ENCODE measurements at regions not wholly inside any gene's neighbourhood (a gene's known extent, or its start where the extent isn't known, plus 50 kb on each side); places are given as distances from the start of the nearest gene placed in this dataset.
"Not testable (repeated sequence)": the region's sequence is repeated elsewhere in the genome, so short reads cannot be mapped to it uniquely, and the experiment has no call there.

DNA sequence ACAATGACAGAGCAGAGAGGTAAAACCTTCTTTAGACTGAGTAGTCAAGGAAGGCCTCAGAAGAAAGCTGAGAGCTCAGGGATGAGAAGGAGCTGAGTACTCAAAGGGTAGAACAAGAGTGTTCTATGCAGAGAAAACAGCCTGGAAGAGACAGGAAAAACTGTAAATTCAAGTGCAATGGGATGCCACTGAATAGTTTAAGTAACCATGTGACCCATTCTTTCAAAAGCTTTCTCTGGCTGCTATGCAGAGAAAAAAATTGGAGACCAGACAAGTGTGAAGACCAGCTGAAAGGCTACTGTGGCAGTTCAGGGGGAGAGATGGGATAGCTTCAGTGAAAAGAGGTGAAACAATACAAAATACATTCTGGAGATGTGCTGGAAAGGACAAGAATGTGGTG lies 61.3 kb upstream of the RNF38 start:
- DNase-seq (no peak), ATAC-seq (no peak)
- intact Hi-C loops (cut with DNase I), result no loop called here
- H3K4me3 ChIP-seq (ENCODE audit: low read length), result no peak overlapping the region
- H3K9me3 ChIP-seq (ENCODE audit: control insufficient read depth, low read length), result no peaks in the 10 kb centered on the region
- no peak overlapping the region for H3K27ac ChIP-seq (ENCODE audit: low read length)
- peaks cover 3% of the 10 kb centered on the region for H3K4me1 ChIP-seq (ENCODE audit: control insufficient read depth, insufficient read depth, low read length)
- no peaks in the 10 kb centered on the region for H3K27me3 ChIP-seq (ENCODE audit: control insufficient read depth, insufficient read depth)

DNA sequence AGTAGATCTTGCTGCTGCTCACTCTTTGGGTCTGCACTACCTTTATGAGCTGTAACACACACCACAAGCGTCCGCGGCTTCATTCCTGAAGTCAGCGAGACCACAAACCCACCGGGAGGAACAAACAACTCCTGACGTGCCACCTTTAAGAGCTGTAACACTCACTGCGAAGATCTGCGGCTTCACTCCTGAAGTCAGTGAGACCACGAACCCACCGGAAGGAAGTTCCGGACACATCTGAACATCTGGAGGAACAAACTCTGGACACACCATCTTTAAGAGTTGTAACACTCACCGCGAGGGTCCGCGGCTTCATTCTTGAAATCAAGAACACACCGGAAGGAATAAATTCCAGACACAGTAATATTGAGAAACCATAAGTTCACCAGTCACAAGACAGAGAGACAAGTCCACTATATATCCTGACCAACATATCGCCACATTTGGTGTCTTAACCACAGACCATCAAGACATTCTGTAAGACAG lies 58.4 kb upstream of the RNF38 start:
- intact Hi-C loops (cut with DNase I); H3K27ac ChIP-seq (ENCODE audit: low read length); DNase-seq; H3K4me3 ChIP-seq (ENCODE audit: low read length); H3K27me3 ChIP-seq (ENCODE audit: control insufficient read depth, insufficient read depth); H3K4me1 ChIP-seq (ENCODE audit: control insufficient read depth, insufficient read depth, low read length); ATAC-seq; H3K9me3 ChIP-seq (ENCODE audit: control insufficient read depth, low read length): not testable (repeated sequence)
- 86% methylated on average over 17 of the region's 17 CpGs for WGBS

DNA sequence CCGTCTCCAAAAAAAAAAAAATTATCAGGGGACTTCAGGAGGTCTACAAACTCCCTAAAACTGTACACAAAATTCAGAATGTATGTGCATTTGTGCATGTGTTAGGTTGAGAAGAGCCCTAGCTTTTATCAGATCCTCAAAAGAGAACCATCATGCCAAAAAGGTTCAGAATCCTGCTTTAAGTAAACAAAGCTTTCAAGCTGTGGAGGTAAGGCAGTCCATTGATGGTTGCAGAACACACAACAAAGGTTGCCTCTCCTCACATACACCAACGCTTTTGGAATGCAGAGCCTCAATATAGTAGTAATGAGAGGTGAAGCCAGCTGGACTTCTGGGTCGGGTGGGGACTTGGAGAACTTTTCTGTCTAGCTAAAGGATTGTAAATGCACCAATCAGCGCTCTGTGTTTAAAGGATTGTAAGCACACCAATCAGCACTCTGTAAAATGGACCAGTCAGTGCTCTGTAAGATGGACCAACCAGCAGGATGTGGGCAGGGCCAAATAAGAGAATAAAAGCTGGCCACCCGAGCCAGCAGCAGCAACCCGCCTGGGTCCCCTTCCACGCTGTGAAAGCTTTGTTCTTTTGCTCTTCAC lies 57.9 kb upstream of the RNF38 start:
- Histone ChIP-seq H3K9me3 (ENCODE audit: control insufficient read depth, low read length) (no peaks in the 10 kb centered on the region), H3K27ac (ENCODE audit: low read length) (no peak overlapping the region), H3K4me3 (ENCODE audit: low read length) (no peak overlapping the region), H3K27me3 (ENCODE audit: control insufficient read depth, insufficient read depth) (no peaks in the 10 kb centered on the region), H3K4me1 (ENCODE audit: control insufficient read depth, insufficient read depth, low read length) (peaks cover 3% of the 10 kb centered on the region)
- WGBS, result 90% methylated on average over 7 of the region's 7 CpGs
- ATAC-seq (no peak), DNase-seq (no peak)
- intact Hi-C loops (cut with DNase I), result no loop called here

DNA sequence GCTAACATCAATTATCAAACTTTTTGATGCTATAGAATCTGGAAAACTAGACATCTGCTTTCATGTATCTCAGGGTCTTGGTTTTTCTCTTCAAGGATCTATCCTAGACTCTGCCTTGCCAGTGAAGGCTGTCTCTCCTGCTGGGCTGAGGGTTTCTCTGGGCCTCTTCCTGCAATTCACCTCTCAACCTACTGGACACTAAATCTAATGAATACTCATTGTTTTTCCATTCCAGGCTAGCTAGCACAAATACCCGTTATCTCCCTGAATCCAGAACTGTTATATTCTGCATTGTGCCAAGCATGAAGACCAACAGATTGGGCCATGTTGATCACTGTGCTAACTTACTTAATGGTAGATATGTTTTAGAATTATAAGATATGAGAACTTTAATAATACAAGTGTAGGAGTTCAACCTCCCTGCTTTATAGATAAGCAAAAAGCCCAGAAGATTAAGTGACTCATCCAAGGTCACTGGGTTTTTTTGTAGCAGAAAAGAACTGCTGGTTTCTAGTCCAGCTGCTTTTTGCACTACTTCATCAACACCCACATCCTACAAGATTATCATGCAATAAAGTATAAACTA lies 56.5 kb upstream of the RNF38 start:
- no peaks in the 10 kb centered on the region for H3K9me3 ChIP-seq (ENCODE audit: control insufficient read depth, low read length)
- ATAC-seq, result no peak
- WGBS, result 75% methylated on average over 1 of the region's 1 CpG

DNA sequence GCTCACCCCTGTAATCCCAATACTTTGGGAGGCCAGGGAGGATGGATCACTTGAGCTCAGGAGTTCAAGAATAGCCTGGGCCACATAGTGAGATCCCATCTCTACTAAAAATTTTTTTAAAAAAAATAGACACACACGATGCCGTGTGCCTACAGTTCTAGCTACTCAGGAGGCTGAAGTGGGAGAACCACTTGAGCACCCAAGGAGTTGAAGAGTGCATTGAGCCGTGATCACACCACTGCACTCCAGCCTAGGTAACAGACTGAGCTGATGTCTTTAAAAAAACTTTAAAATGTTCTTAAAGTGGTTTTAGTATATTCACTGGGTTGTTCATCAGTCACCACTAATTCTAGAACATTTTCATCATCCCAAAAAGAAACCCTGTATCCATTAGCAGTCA lies 51.9 kb upstream of the RNF38 start:
- Histone ChIP-seq H3K4me1 (ENCODE audit: control insufficient read depth, insufficient read depth, low read length) (no peaks in the 10 kb centered on the region), H3K4me3 (ENCODE audit: low read length) (no peak overlapping the region), H3K27ac (ENCODE audit: low read length) (no peak overlapping the region), H3K9me3 (ENCODE audit: control insufficient read depth, low read length) (no peaks in the 10 kb centered on the region), H3K27me3 (ENCODE audit: control insufficient read depth, insufficient read depth) (no peaks in the 10 kb centered on the region)
- DNase-seq (no peak), ATAC-seq (no peak)
- intact Hi-C loops (cut with DNase I), result loop anchor here in 1 of 4 donors (5.0 kb wide), 1 partner anchor 45 kb away; no protein-coding TSS in a partner anchor
- WGBS, result 90% methylated on average over 3 of the region's 3 CpGs

More for the DNA sequence above, 56.5 kb upstream of the RNF38 start:
- H3K4me3 ChIP-seq (ENCODE audit: low read length), result no peak overlapping the region
- DNase-seq, result no peak
- H3K27ac ChIP-seq (ENCODE audit: low read length), result no peak overlapping the region
- intact Hi-C loops (cut with DNase I), result no loop called here
- H3K27me3 ChIP-seq (ENCODE audit: control insufficient read depth, insufficient read depth), result no peaks in the 10 kb centered on the region
- H3K4me1 ChIP-seq (ENCODE audit: control insufficient read depth, insufficient read depth, low read length), result no peaks in the 10 kb centered on the region

DNA sequence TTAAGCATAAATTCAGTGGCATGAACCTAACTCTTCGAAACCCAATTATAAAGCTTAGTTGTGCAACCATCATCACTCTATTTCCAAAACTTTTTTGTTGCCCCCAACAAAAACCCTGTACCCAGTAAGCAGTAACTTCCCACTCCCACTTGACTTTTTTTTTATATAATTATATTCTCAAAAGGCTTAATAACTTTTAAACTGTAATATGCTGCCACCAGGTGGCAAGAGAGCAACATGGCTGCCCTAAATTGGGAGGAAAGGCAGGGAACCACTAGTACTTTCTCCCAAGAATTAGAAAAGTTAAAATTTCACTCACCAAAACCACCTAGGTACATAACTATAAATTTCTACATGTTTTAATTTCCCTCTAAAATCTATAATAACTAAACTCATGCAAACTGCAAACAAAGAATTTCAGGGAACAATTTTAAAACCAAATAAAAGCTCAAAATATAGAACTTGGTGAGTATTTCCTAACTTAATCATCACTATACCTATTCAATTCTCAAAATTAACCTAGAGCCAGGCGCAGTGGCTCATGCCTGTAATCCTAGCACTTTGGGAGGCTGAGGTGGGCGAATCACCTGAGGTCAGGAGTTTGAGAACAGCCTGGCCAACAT lies 50.2 kb upstream of the RNF38 start:
- Histone ChIP-seq H3K9me3 (ENCODE audit: control insufficient read depth, low read length) (no peaks in the 10 kb centered on the region), H3K4me3 (ENCODE audit: low read length) (no peak overlapping the region), H3K4me1 (ENCODE audit: control insufficient read depth, insufficient read depth, low read length) (peaks cover 2% of the 10 kb centered on the region), H3K27me3 (ENCODE audit: control insufficient read depth, insufficient read depth) (no peaks in the 10 kb centered on the region), H3K27ac (ENCODE audit: low read length) (no peak overlapping the region)
- intact Hi-C loops (cut with DNase I), result loop anchor here in 1 of 4 donors (5.0 kb wide), 1 partner anchor 43 kb away; no protein-coding TSS in a partner anchor
- WGBS, result 94% methylated on average over 3 of the region's 3 CpGs
- no peak for DNase-seq
- ATAC-seq, result no peak

Data from right cardiac atrium (tissue), 5 donors.